HepG2 (cell line): ENCODE measurements at regions not wholly inside any gene's neighbourhood (a gene's known extent, or its start where the extent isn't known, plus 50 kb on each side); places are given as distances from the start of the nearest gene placed in this dataset.

Experiments used
- ATAC-seq: fragments of 200-7000 bp; cut with Tn5 transposase; 3 replicates; pipeline ENCODE4 v1.9.1; 2020; ENCODE audit warnings: mild to moderate bottlenecking, moderate library complexity
- BruUV-seq: library from RNA; stranded (reverse); fragments of 400-500 nt; replicated peaks from 2 replicates; lab custom pipeline; 2021; lab: Mats Ljungman, UMichigan
- CTCF ChIA-PET: fragments of 300-600 bp; formaldehyde crosslinking; extraction: SDS; loops from one replicate; lab custom pipeline; 2021; ENCODE audit warnings: low total read pairs, inconsistent platforms, low intra/inter-chr PET ratio; lab: Yijun Ruan, JAX
- POLR2A ChIA-PET: fragments of 350-600 bp; sonication (Branson Sonifier 250); formaldehyde crosslinking; loops from one replicate; lab custom pipeline; 2020; ENCODE audit warnings: antibody characterized with exemption, inconsistent platforms; lab: Yijun Ruan, JAX
- DNase-seq: peaks from one replicate; pipeline ENCODE4 v3.0.0-alpha.2; 2015; ENCODE audit warnings: low spot score
- FAIRE-seq: peaks from 3 replicates; lab custom pipeline; 2011; peaks lifted over from hg19 to GRCh38; lab: Jason Lieb, UNC
- H2AFZ ChIP-seq: one replicate; pipeline ENCODE4 v1.6.1; 2011; ENCODE audit warnings: low read length, inconsistent platforms
- H3K27ac ChIP-seq: fragments of 300-600 bp; 3 replicates; pipeline ENCODE4 v1.8.0; 2011; ENCODE audit warnings: mixed run types, mild to moderate bottlenecking, mixed read lengths, low read length, inconsistent platforms; ENCODE audit not compliant: insufficient read depth; ENCODE audit errors: extremely low read length
- H3K27me3 ChIP-seq, 2 experiments: fragments of 200-600 bp in 1 of 2; 2 replicates in 1 of 2; 3 replicates in 1 of 2; pipeline versions ENCODE4 v1.6.0 to v1.8.0; 2011; ENCODE audit warnings: low read length in 2 of 2, mild to moderate bottlenecking in 2 of 2, moderate library complexity in 2 of 2, inconsistent platforms in 1 of 2; ENCODE audit not compliant: insufficient read depth in 2 of 2, control insufficient read depth in 1 of 2
- H3K36me3 ChIP-seq, 2 experiments: fragments of 200-600 bp in 1 of 2; replicated peaks in 1 of 2; 2 replicates in 1 of 2; 3 replicates in 1 of 2; pipeline versions ENCODE4 v1.5.1 to v1.8.0; 2011; ENCODE audit warnings: low read length in 2 of 2, inconsistent platforms in 1 of 2; ENCODE audit not compliant: insufficient read depth in 2 of 2, control insufficient read depth in 1 of 2
- H3K4me1 ChIP-seq: 2 replicates; pipeline ENCODE4 v1.5.1; 2012; ENCODE audit warnings: low read length, inconsistent platforms; ENCODE audit not compliant: insufficient read depth
- H3K4me2 ChIP-seq: 2 replicates; pipeline ENCODE4 v1.6.0; 2011; ENCODE audit warnings: low read depth, low read length, inconsistent platforms
- H3K4me3 ChIP-seq, 3 experiments: fragments of 200-600 bp in 1 of 3; sonication (generic), shearing (Covaris generic) in 1 of 3; replicated peaks in 1 of 3; 2 replicates each; pipeline ENCODE4 v1.5.1; 2011 to 2016; ENCODE audit warnings: low read length in 3 of 3, inconsistent platforms in 2 of 3, low read depth in 2 of 3, mild to moderate bottlenecking in 2 of 3, control low read depth in 1 of 3, mixed read lengths in 1 of 3; ENCODE audit not compliant: insufficient read depth in 1 of 3
- H3K79me2 ChIP-seq: one replicate; pipeline ENCODE4 v1.6.1; 2011; ENCODE audit warnings: low read length, inconsistent platforms; ENCODE audit not compliant: insufficient read depth
- H3K9ac ChIP-seq: 2 replicates; pipeline ENCODE4 v1.6.0; 2011; ENCODE audit warnings: mild to moderate bottlenecking, low read depth, low read length, inconsistent platforms; ENCODE audit not compliant: insufficient read depth
- H3K9me3 ChIP-seq: 2 replicates; pipeline ENCODE4 v1.5.1; 2012; ENCODE audit warnings: mild to moderate bottlenecking, low read length
- H4K20me1 ChIP-seq: 2 replicates; pipeline ENCODE4 v1.6.0; 2011; ENCODE audit warnings: inconsistent platforms, mild to moderate bottlenecking, low read length, moderate library complexity; ENCODE audit not compliant: insufficient read depth
- CREBL2 ChIP-seq: sonication (generic); formaldehyde crosslinking; IDR thresholded peaks from 2 replicates; pipeline ENCODE4 v1.8.1; 2023; ENCODE audit warnings: missing genetic modification reagents, mild to moderate bottlenecking, borderline replicate concordance
- FOXP1 ChIP-seq, 2 experiments: fragments of 450-650 bp in 1 of 2; IDR thresholded peaks; 2 replicates each; pipeline ENCODE4 v1.6.1; 2017 to 2018; ENCODE audit warnings: antibody characterized with exemption in 1 of 2
- JARID2 ChIP-seq: sonication (generic); formaldehyde crosslinking; IDR thresholded peaks from 2 replicates; pipeline ENCODE4 v1.8.1; 2023; ENCODE audit warnings: missing genetic modification reagents, inconsistent platforms; ENCODE audit not compliant: insufficient replicate concordance
- MEIS2 ChIP-seq: sonication (generic); formaldehyde crosslinking; IDR thresholded peaks from 2 replicates; pipeline ENCODE4 v1.9.0; 2021; ENCODE audit warnings: mild to moderate bottlenecking, missing genetic modification reagents
- NFYB ChIP-seq: sonication (generic); formaldehyde crosslinking; IDR thresholded peaks from 2 replicates; pipeline ENCODE4 v1.4.0; 2020; ENCODE audit warnings: missing genetic modification reagents
- SIN3A ChIP-seq: IDR thresholded peaks from 2 replicates; pipeline ENCODE4 v1.6.1; 2011; ENCODE audit warnings: low read depth, mild to moderate bottlenecking, control low read depth, low read length, borderline replicate concordance
- SMC3 ChIP-seq: IDR thresholded peaks from 2 replicates; pipeline ENCODE4 v1.6.1; 2011; ENCODE audit warnings: low read length, improper control_type of control experiment
- SRY ChIP-seq: sonication (generic); formaldehyde crosslinking; IDR thresholded peaks from 2 replicates; pipeline ENCODE4 v1.8.0; 2022; ENCODE audit warnings: mild to moderate bottlenecking, missing genetic modification reagents
- U2AF1 ChIP-seq: fragments of 200-400 bp; formaldehyde crosslinking; optimal IDR thresholded peaks from 2 replicates; pipeline ENCODE3; 2017; ENCODE audit warnings: mild to moderate bottlenecking, low read depth, low read length
- ZMYM3 ChIP-seq: sonication (generic); formaldehyde crosslinking; IDR thresholded peaks from 2 replicates; pipeline ENCODE4 v1.5.1; 2020; ENCODE audit warnings: mild to moderate bottlenecking, missing genetic modification reagents
- ZNF431 ChIP-seq: sonication (generic); formaldehyde crosslinking; IDR thresholded peaks from 2 replicates; pipeline ENCODE4 v1.9.0; 2022; ENCODE audit warnings: missing genetic modification reagents, low read depth, mild to moderate bottlenecking, borderline replicate concordance
- WGBS: methylation state at CpG from one replicate; pipeline ENCODE4 v1.1.6; 2017; ENCODE audit warnings: low lambda C conversion rate; 5-methylcytosine and 5-hydroxymethylcytosine counted together
- in situ Hi-C: cut with HindIII; loops from 2 replicates; pipeline ENCODE4 v1.10.0; 2017; ENCODE audit warnings: low pct_unique_long_range_greater_than_20kb; ENCODE audit not compliant: extremely low pct_ligation_motif_present
- intact Hi-C: fragments of 100-400 bp; cut with micrococcal nuclease; formaldehyde crosslinking; loops from one replicate; pipeline ENCODE4 v1.10.0; 2022; ENCODE audit not compliant: unreplicated experiment
- TF ChIP-seq, protein P1 (sequence below): IDR thresholded peaks from 2 replicates; pipeline ENCODE4 v1.6.1; 2012; ENCODE audit warnings: inconsistent platforms
- TF ChIP-seq, protein P2 (sequence below): sonication (generic); formaldehyde crosslinking; IDR thresholded peaks from 2 replicates; pipeline ENCODE4 v1.4.0; 2020; ENCODE audit warnings: mild to moderate bottlenecking, missing genetic modification reagents

DNA sequence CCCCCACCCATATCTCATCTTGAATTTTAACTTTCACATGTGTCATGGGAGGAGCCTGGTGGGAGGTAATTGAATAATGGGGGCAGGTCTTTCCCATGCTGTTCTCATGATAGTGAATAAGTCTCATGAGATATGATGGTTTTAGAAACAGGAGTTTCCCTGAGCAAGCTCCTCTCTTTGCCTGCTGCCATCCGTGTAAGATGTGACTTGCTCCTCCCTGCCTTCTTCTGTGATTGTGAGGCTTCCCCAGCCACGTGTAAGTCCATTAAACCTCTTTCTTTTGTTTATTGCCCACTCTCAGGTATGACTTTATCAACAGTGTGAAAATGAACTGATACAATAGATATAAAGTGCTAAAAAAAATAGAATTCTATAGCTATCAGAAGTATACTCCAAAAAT is 168.8 kb downstream of the CXCL12 start:
- no peak overlapping the region for H3K27ac ChIP-seq
- no peaks in the 10 kb centered on the region for H4K20me1 ChIP-seq
- no peak overlapping the region for H2AFZ ChIP-seq
- H3K4me3 ChIP-seq: no peak overlapping the region
- CTCF ChIA-PET: no interaction called here
- POLR2A ChIA-PET: no interaction called here
- no peaks in the 10 kb centered on the region for H3K79me2 ChIP-seq
- TF ChIP-seq ZNF431 (CRISPR knock-in tag) (peak; percentile 95; the same call in 1 of the 2 replicates), ZMYM3 (CRISPR knock-in tag) (no peak)
- TF ChIP-seq, protein P1, sequence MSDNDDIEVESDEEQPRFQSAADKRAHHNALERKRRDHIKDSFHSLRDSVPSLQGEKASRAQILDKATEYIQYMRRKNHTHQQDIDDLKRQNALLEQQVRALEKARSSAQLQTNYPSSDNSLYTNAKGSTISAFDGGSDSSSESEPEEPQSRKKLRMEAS: no peak
- H3K9me3 ChIP-seq: peaks cover 30% of the 10 kb centered on the region
- no peak overlapping the region for H3K9ac ChIP-seq
- DNase-seq (no peak), FAIRE-seq (no peak), ATAC-seq (no peak)
- intact Hi-C loops: no loop called here
- H3K36me3 ChIP-seq: no peaks in the 10 kb centered on the region
- no peaks in the 10 kb centered on the region for H3K4me1 ChIP-seq
- in situ Hi-C loops: no loop called here
- no peaks in the 10 kb centered on the region; a peak in 1 of 5 replicates for H3K27me3 ChIP-seq
- H3K4me2 ChIP-seq: no peak overlapping the region
- 33% methylated on average over 2 of the region's 2 CpGs for WGBS
- no TSS peak for BruUV-seq

GRCh38 chr10:44209811-44210210 is 175.1 kb downstream of the CXCL12 start:
- Histone ChIP-seq H2AFZ (no peak overlapping the region), H3K36me3 (no peaks in the 10 kb centered on the region), H3K4me1 (peaks cover 34% of the 10 kb centered on the region), H3K79me2 (no peaks in the 10 kb centered on the region), H3K4me2 (no peak overlapping the region), H3K27me3 (no peaks in the 10 kb centered on the region; a peak in 1 of 5 replicates), H3K9me3 (peaks cover 10% of the 10 kb centered on the region; the same call in 1 of the 2 replicates), H3K27ac (no peak overlapping the region), H3K9ac (no peak overlapping the region), H3K4me3 (no peak overlapping the region), H4K20me1 (no peaks in the 10 kb centered on the region)
- BruUV-seq: no TSS peak
- in situ Hi-C loops: no loop called here
- 57% methylated on average over 3 of the region's 4 CpGs for WGBS
- no peak for FAIRE-seq
- POLR2A ChIA-PET: no interaction called here
- ATAC-seq: no peak
- intact Hi-C loops: no loop called here
- no peak for DNase-seq
- CTCF ChIA-PET: no interaction called here
- TF ChIP-seq NFYB (CRISPR knock-in tag): no peak
- no peak for TF ChIP-seq FOXP1 (IDR thresholded peaks at IDR 0.05)
- TF ChIP-seq FOXP1 (CRISPR knock-in tag; IDR thresholded peaks at IDR 0.05): no peak
- TF ChIP-seq, protein P2, sequence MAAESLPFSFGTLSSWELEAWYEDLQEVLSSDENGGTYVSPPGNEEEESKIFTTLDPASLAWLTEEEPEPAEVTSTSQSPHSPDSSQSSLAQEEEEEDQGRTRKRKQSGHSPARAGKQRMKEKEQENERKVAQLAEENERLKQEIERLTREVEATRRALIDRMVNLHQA: no peak
- no peak for TF ChIP-seq CREBL2 (CRISPR knock-in tag)
- no peak for TF ChIP-seq MEIS2 (CRISPR knock-in tag)
- TF ChIP-seq SMC3: no peak
- TF ChIP-seq JARID2: no peak
- no peak for TF ChIP-seq U2AF1
- TF ChIP-seq SIN3A: no peak
- no peak for TF ChIP-seq SRY (CRISPR knock-in tag)
